ENCODE measurements at regions not wholly inside any gene's neighbourhood (a gene's known extent, or its start where the extent isn't known, plus 50 kb on each side); places are given as distances from the start of the nearest gene placed in this dataset.

- Histone ChIP-seq H3K9me3 (peaks cover 0 to 20% (median 0%) of the 10 kb centered on the region in 3 donors), H3K4me3 (no peak overlapping the region), H3K27me3 (no peaks in the 10 kb centered on the region), H3K36me3 (no peaks in the 10 kb centered on the region), H3K27ac (no peak overlapping the region), H3K4me1 (no peaks in the 10 kb centered on the region)
- no peak for ATAC-seq
- TF ChIP-seq POLR2AphosphoS5 (IDR thresholded peaks at IDR 0.05) (no peak), EP300 (IDR thresholded peaks at IDR 0.05) (no peak), POLR2A (IDR thresholded peaks at IDR 0.05) (no peak), CTCF (IDR thresholded peaks at IDR 0.05) (no peak)
- 89% methylated on average over 4 of the region's 7 CpGs; no CpG with 5 or more reads in 1 of the 2 donors for WGBS, 2 donors (ENCODE audit: low coverage in 1 of 2)
These were observed 88.7 kb upstream of the CXCR4 start for GRCh38 chr2:136206613-136207012.

GRCh38 chr2:136205615-136206014, 87.7 kb upstream of the CXCR4 start:
- no peak overlapping the region for H3K27ac ChIP-seq

GRCh38 chr2:136204971-136205370, 87.0 kb upstream of the CXCR4 start:
- ATAC-seq = no peak
- peak overlapping the region in 1 of 4 donors; percentile 26 for H3K27ac ChIP-seq

More at GRCh38 chr2:136205615-136206014, 87.7 kb upstream of the CXCR4 start:
- H3K4me1 ChIP-seq = no peaks in the 10 kb centered on the region
- TF ChIP-seq CTCF (IDR thresholded peaks at IDR 0.05) (no peak), POLR2AphosphoS5 (IDR thresholded peaks at IDR 0.05) (no peak), EP300 (IDR thresholded peaks at IDR 0.05) (no peak), POLR2A (IDR thresholded peaks at IDR 0.05) (no peak)
- peaks cover 0 to 20% (median 0%) of the 10 kb centered on the region in 3 donors for H3K9me3 ChIP-seq
- H3K27me3 ChIP-seq = no peaks in the 10 kb centered on the region
- no peak overlapping the region for H3K4me3 ChIP-seq
- ATAC-seq = peak; percentile 57
- no peaks in the 10 kb centered on the region for H3K36me3 ChIP-seq
- 100% methylated on average over 1 to 2 of the region's 3 CpGs for WGBS, 2 donors (ENCODE audit: low coverage in 1 of 2)

GRCh38 chr2:136195226-136195625, 77.3 kb upstream of the CXCR4 start:
- no peaks in the 10 kb centered on the region for H3K4me1 ChIP-seq
- ATAC-seq = no peak
- no peaks in the 10 kb centered on the region for H3K27me3 ChIP-seq
- H3K36me3 ChIP-seq = no peaks in the 10 kb centered on the region
- H3K9me3 ChIP-seq = no peaks in the 10 kb centered on the region
- whole genome bisulfite sequencing, 2 donors (ENCODE audit: low coverage in 1 of 2) = 57 to 75% methylated on average over 1 of the region's 1 CpG
- TF ChIP-seq CTCF (IDR thresholded peaks at IDR 0.05) (no peak), POLR2AphosphoS5 (IDR thresholded peaks at IDR 0.05) (no peak), EP300 (IDR thresholded peaks at IDR 0.05) (no peak), POLR2A (IDR thresholded peaks at IDR 0.05) (no peak)
- H3K4me3 ChIP-seq = no peak overlapping the region
- H3K27ac ChIP-seq = no peak overlapping the region

More at GRCh38 chr2:136204971-136205370, 87.0 kb upstream of the CXCR4 start:
- H3K4me3 ChIP-seq = no peak overlapping the region
- TF ChIP-seq CTCF (IDR thresholded peaks at IDR 0.05) = no peak
- TF ChIP-seq POLR2AphosphoS5 (IDR thresholded peaks at IDR 0.05) = no peak
- no peak for TF ChIP-seq POLR2A (IDR thresholded peaks at IDR 0.05)
- no peak for TF ChIP-seq EP300 (IDR thresholded peaks at IDR 0.05)
- peaks cover 0 to 17% (median 0%) of the 10 kb centered on the region in 3 donors for H3K9me3 ChIP-seq
- H3K27me3 ChIP-seq = no peaks in the 10 kb centered on the region
- H3K36me3 ChIP-seq = no peaks in the 10 kb centered on the region
- 71% methylated on average over 1 of the region's 1 CpG; no CpG with 5 or more reads in 1 of the 2 donors for WGBS, 2 donors (ENCODE audit: low coverage in 1 of 2)
- H3K4me1 ChIP-seq = no peaks in the 10 kb centered on the region

GRCh38 chr2:136191041-136191440, 73.1 kb upstream of the CXCR4 start:
- 87 to 88% methylated on average over 2 to 3 of the region's 4 CpGs for WGBS, 2 donors (ENCODE audit: low coverage in 1 of 2)
- Histone ChIP-seq H3K4me1 (no peaks in the 10 kb centered on the region), H3K27me3 (no peaks in the 10 kb centered on the region), H3K9me3 (no peaks in the 10 kb centered on the region), H3K4me3 (no peak overlapping the region), H3K36me3 (no peaks in the 10 kb centered on the region), H3K27ac (no peak overlapping the region)
- ATAC-seq = no peak
- TF ChIP-seq POLR2A (IDR thresholded peaks at IDR 0.05) = no peak
- TF ChIP-seq EP300 (IDR thresholded peaks at IDR 0.05) = no peak
- TF ChIP-seq POLR2AphosphoS5 (IDR thresholded peaks at IDR 0.05) = no peak

Data from gastroesophageal sphincter (tissue), 4 donors.